Tibial artery (tissue), 4 donors: ENCODE measurements at regions not wholly inside any gene's neighbourhood (a gene's known extent, or its start where the extent isn't known, plus 50 kb on each side); places are given as distances from the start of the nearest gene placed in this dataset.

Experiments used
- DNase-seq, 2 donors: peaks; one replicate each; pipeline ENCODE4 v3.0.0-alpha.2; 2019
- H3K27ac ChIP-seq, 2 donors: fragments of 200-600 bp; sonication (generic) in 1 of 2; 1 replicate in 1 of 2; 2 replicates in 1 of 2; pipeline ENCODE4 v1.5.1; 2018 to 2019; ENCODE audit warnings: mild to moderate bottlenecking in 1 of 2
- H3K27me3 ChIP-seq, 2 donors: fragments of 200-600 bp; sonication (generic) in 1 of 2; one replicate each; pipeline versions ENCODE4 v1.5.1 to v1.6.0; 2016 to 2019
- H3K36me3 ChIP-seq, 3 donors: fragments of 200-600 bp; sonication (generic) in 2 of 3; one replicate each; pipeline ENCODE4 v1.5.1; 2016 to 2019; ENCODE audit warnings: mild to moderate bottlenecking in 2 of 3
- H3K4me1 ChIP-seq, 4 donors: fragments of 200-600 bp; sonication (generic) in 2 of 4; 1 replicate in 3 of 4; 2 replicates in 1 of 4; pipeline ENCODE4 v1.5.1; 2016 to 2019
- H3K4me3 ChIP-seq, 2 donors: fragments of 200-600 bp; sonication (generic) in 1 of 2; 1 replicate in 1 of 2; 2 replicates in 1 of 2; pipeline ENCODE4 v1.5.1; 2018 to 2019; ENCODE audit warnings: mild to moderate bottlenecking in 2 of 2
- H3K9me3 ChIP-seq, 3 donors: fragments of 200-600 bp; sonication (generic) in 1 of 3; one replicate each; pipeline ENCODE4 v1.5.1; 2016 to 2019
- CTCF ChIP-seq, 2 experiments: fragments of 200-600 bp in 1 of 2; fragments of 450-650 bp in 1 of 2; IDR thresholded peaks; one replicate each; pipeline ENCODE4 v1.5.1; 2017 to 2019; ENCODE audit warnings: antibody characterized with exemption in 2 of 2, mild to moderate bottlenecking in 1 of 2, moderate library complexity in 1 of 2
- intact Hi-C: fragments of 100-400 bp; cut with DNase I; formaldehyde crosslinking; loops from one replicate; pipeline ENCODE4 v1.15.0; 2023; ENCODE audit warnings: low total_unique reads

GRCh38 chr6:20033697-20034407 is 178.4 kb downstream of the MBOAT1 start:
- peaks cover 0 to 8% (median 0%) of the 10 kb centered on the region in 3 donors for H3K9me3 ChIP-seq
- no peak overlapping the region for H3K4me3 ChIP-seq
- peaks cover 0 to 10% of the 10 kb centered on the region in 2 donors for H3K27me3 ChIP-seq
- no peak overlapping the region for H3K27ac ChIP-seq
- TF ChIP-seq CTCF (IDR thresholded peaks at IDR 0.05): no peak
- intact Hi-C loops: no loop called here
- no peak for DNase-seq
- no peaks in the 10 kb centered on the region for H3K4me1 ChIP-seq
- H3K36me3 ChIP-seq: no peaks in the 10 kb centered on the region

- intact Hi-C loops: no loop called here
- Histone ChIP-seq H3K36me3 (no peaks in the 10 kb centered on the region), H3K4me3 (no peak overlapping the region), H3K27ac (no peak overlapping the region), H3K27me3 (peaks cover 0 to 10% of the 10 kb centered on the region in 2 donors), H3K4me1 (no peaks in the 10 kb centered on the region), H3K9me3 (peaks cover 0 to 8% (median 0%) of the 10 kb centered on the region in 3 donors)
- no peak for TF ChIP-seq CTCF (IDR thresholded peaks at IDR 0.05)
- DNase-seq: no peak
Observed at GRCh38 chr6:20034408-20034769, 177.9 kb downstream of the MBOAT1 start.

GRCh38 chr6:20036141-20036677 is 176.1 kb downstream of the MBOAT1 start:
- no peak for DNase-seq
- no peak for TF ChIP-seq CTCF (IDR thresholded peaks at IDR 0.05)
- H3K4me3 ChIP-seq: no peak overlapping the region
- no peaks in the 10 kb centered on the region for H3K36me3 ChIP-seq
- H3K9me3 ChIP-seq: peaks cover 0 to 8% (median 3%) of the 10 kb centered on the region in 3 donors
- intact Hi-C loops: no loop called here
- no peaks in the 10 kb centered on the region for H3K4me1 ChIP-seq
- H3K27me3 ChIP-seq: peaks cover 0 to 8% of the 10 kb centered on the region in 2 donors
- H3K27ac ChIP-seq: no peak overlapping the region

GRCh38 chr6:20038410-20039204 is 173.7 kb downstream of the MBOAT1 start:
- Histone ChIP-seq H3K4me3 (no peak overlapping the region), H3K9me3 (peaks cover 0 to 3% (median 0%) of the 10 kb centered on the region in 3 donors), H3K36me3 (no peaks in the 10 kb centered on the region), H3K4me1 (no peaks in the 10 kb centered on the region), H3K27me3 (no peaks in the 10 kb centered on the region), H3K27ac (no peak overlapping the region)
- intact Hi-C loops: no loop called here
- no peak for TF ChIP-seq CTCF (IDR thresholded peaks at IDR 0.05)
- no peak for DNase-seq

GRCh38 chr6:20044883-20045282 is 167.4 kb downstream of the MBOAT1 start:
- Histone ChIP-seq H3K4me3 (no peak overlapping the region), H3K36me3 (no peaks in the 10 kb centered on the region), H3K4me1 (no peaks in the 10 kb centered on the region), H3K27me3 (no peaks in the 10 kb centered on the region), H3K9me3 (peaks cover 0 to 3% (median 0%) of the 10 kb centered on the region in 3 donors), H3K27ac (no peak overlapping the region)
- no peak for DNase-seq
- TF ChIP-seq CTCF (IDR thresholded peaks at IDR 0.05): no peak
- intact Hi-C loops: no loop called here
